Sigmoid colon (tissue), 3 donors: ENCODE measurements at regions not wholly inside any gene's neighbourhood (a gene's known extent, or its start where the extent isn't known, plus 50 kb on each side); places are given as distances from the start of the nearest gene placed in this dataset.

Experiments used
- CTCF ChIP-seq, 4 experiments: fragments of 450-650 bp in 3 of 4; fragments of 200-600 bp in 1 of 4; IDR thresholded peaks; one replicate each; pipeline ENCODE4 v1.5.1; 2016 to 2019; ENCODE audit warnings: antibody characterized with exemption in 4 of 4, mild to moderate bottlenecking in 3 of 4, moderate library complexity in 2 of 4
- POLR2A ChIP-seq, 2 donors: fragments of 450-650 bp; IDR thresholded peaks; one replicate each; pipeline ENCODE4 v1.6.1; 2016; ENCODE audit warnings: antibody characterized with exemption in 2 of 2, mild to moderate bottlenecking in 2 of 2, moderate library complexity in 2 of 2

- no peak for TF ChIP-seq CTCF (IDR thresholded peaks at IDR 0.05)
- TF ChIP-seq POLR2A (IDR thresholded peaks at IDR 0.05), result no peak
Observed at GRCh38 chr2:65710356-65710755, 278.0 kb upstream of the SPRED2 start.
